ENCODE measurements at regions not wholly inside any gene's neighbourhood (a gene's known extent, or its start where the extent isn't known, plus 50 kb on each side); places are given as distances from the start of the nearest gene placed in this dataset.
A peak's percentile ranks its signal among the peaks of the same experiment; 100 is the strongest.

DNA sequence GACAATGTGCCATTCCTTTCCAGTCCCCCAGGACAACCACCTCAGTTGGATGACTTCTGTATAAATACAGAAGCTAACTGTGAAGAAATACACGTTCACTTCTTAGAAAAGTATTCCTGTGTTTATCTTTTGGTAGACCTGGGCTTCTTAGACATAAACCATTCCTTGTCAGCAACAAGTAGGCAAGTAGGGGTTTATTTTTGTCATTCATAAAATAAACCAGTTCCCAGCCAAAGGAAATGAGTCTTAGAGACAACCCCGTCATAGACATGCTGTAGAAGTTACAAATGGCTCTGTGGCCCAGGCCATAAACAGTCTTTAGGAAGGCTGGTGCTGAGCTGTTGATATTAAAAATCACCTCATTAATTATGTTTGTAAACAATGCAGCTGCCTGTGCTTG, 243.2 kb downstream of the SPTSSA start:
- DNase-seq (ENCODE audit: low spot score) (no peak), FAIRE-seq (no peak)

- FAIRE-seq (no peak), DNase-seq (ENCODE audit: low spot score) (no peak)
Measured at GRCh38 chr14:34214961-34215360, 247.1 kb downstream of the SPTSSA start.

- FAIRE-seq (no peak), DNase-seq (ENCODE audit: low spot score) (no peak)
Measured at GRCh38 chr14:34213332-34213731, 248.7 kb downstream of the SPTSSA start.

DNA sequence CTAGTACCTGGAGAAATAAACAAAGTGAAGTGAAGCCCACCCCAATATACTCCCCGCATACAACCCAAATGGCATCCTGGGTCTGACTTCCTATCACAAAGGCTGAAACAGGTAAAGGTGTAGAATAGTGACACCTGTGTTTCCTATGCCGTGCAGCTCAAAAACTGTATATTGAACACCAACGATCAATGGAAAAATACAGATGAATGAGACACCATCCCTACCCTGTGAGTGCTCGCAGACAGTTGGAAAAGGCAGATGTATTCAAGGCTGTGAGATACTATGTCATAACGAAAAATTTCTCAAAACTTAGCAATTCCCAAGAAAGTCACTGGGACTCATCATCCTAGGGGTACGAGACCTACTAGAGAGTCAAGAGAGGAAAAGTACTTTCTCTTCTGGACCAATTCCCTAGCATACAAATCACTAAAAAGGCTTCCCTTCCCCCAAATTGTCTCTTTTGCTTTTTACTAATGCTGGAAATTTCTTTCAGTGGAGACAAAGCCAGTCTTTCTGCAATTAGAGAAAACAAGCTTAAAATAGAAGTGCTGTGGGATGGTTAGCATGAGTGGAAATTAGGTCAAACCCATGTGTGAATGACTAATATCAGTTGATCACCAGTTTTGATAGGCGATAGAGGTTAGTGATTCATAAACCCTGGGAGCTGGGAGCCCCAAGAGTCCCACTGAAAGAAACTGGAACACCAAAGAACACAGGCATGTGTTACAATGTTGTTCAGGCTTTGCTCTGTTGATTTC, 249.7 kb downstream of the SPTSSA start:
- FAIRE-seq: no peak
- DNase-seq (ENCODE audit: low spot score): no peak

DNA sequence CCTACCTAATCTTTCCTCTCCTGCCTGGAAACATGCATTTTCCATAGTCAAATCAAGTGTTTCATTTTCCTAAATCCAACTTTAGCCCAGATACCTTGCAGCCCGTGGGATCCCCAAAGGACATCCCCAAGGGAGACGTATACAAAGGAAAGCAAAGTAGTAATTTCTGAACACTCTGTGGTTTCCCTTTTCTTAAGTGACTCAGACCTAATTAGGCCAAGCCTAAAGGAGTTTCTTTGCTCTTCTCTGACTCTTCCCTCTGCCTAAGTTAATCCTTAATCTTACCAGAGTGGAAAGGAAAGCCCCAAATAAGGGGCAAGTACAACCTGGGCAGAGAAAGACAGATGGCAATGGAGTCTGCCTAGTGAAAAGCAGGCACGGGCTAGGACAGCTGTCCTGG, 250.3 kb downstream of the SPTSSA start:
- FAIRE-seq: no peak

DNA sequence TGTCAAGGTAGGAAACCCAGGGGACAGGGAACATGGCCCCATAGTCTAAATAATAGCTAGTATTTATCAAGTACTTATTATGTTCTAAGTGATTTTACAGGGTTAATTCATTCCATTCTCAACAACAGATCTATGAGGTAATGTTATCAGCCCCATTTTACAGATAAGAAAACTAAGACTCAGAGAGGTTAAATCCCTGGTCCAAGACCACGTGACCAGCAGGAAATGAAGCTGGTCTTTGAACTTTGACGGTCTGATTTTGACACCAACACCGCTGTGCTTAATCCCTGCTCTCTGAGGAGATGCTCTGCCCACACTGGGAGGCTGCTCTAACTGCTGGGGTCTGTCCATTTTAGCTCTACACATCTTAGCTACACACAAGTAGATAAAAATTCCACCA, 253.5 kb downstream of the SPTSSA start:
- no peak for FAIRE-seq
- DNase-seq (ENCODE audit: low spot score): no peak

More for the DNA sequence above, 250.3 kb downstream of the SPTSSA start:
- DNase-seq (ENCODE audit: low spot score): peak; percentile 13

DNA sequence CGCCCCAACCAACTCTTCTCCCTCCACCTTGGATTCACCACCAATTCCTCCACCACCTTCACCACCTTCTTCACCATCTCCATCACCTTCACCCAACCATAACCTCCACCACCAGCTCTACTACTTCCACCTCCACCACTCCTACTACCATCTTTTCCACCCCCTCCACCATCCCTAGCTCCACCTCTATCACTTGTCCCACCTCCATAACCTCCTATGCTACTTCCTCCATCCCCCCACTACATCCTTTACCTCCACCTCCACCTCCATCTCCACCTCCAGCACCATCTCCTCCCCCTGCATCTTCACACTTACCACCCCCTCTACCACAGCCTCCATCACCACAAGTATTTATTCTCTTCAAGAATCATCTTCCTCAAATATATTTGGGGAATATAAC, 254.9 kb upstream of the EGLN3 start:
- FAIRE-seq (no peak), DNase-seq (ENCODE audit: low spot score) (no peak)

DNA sequence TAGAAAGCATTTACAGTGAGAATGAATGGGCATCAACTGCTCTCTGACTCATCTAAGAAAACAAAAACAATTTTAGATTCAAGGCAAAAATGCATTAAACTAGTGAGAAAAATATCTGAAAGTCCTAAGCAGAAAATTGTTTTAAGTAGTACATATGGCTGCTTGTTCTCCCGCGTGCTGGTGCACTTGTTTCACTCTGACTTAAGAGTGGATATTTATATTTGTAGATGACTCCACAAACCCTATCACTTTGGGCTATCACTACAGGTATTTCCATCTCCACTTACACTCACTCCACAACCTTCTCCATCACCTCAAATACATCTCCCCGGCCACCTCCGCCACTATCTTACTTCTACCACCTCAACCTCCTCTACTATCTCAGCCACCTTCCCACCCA, 253.9 kb upstream of the EGLN3 start:
- no peak for FAIRE-seq

GRCh38 chr14:34203251-34203722, 252.4 kb upstream of the EGLN3 start:
- DNase-seq (ENCODE audit: low spot score) (no peak), FAIRE-seq (no peak)

More for the DNA sequence above, 253.9 kb upstream of the EGLN3 start:
- no peak for DNase-seq (ENCODE audit: low spot score)

DNA sequence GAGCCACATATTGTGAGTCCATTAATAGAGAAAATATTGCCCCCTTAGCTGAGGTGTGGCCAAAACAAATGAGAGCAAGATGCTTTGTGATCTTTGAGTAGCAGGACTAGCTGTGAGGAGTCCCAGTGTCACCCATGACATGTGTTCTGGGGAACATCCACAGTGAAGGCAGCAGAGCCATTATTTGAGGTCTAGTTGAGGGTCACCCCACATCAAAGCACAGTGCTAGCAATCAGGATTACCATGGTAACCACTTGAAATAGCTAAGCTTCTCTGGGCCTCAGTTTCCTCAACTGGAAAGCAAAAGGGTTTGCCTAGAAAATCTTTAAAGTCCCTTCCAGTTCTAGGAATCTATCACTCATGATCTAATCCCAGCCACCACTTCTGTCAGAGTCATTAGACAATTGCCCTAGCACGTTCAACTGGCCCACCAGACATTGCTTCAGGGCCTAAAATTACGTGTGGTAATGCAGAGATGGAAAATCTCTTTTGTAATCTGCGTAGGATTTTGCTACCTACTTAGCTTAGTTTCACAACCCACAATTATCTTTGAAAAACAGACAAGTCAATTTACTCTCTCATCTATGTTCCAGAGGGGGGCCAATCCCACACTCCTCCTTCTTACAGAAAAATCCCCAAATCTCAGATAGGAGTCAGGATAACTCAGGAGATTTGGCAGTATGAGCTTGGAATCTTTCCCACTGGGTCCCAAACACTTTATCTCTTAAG, 251.2 kb upstream of the EGLN3 start:
- DNase-seq (ENCODE audit: low spot score): no peak
- no peak for FAIRE-seq

DNA sequence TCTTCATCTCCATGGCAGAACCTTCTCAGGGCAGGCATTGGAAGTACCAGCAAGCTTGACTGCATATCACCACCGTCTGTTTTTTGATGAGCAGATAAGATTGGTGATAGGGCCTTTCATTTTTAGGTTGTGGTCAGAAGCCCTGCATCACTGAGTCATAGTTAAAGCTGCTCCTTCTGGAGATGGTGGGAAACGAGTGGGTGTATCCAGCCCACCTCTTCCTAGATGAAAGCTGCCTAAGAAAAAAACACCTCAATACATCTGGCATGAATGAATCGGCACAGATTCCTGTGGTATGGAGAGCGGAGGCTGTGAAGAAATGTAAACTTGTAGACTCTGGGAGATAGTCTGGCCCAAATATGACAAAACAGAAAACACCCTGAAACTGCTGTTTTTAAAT, 248.7 kb upstream of the EGLN3 start:
- FAIRE-seq (no peak), DNase-seq (ENCODE audit: low spot score) (no peak)

- no peak for DNase-seq (ENCODE audit: low spot score)
Measured at GRCh38 chr14:34198096-34198495, 247.2 kb upstream of the EGLN3 start.

GRCh38 chr14:34195964-34196363, 245.1 kb upstream of the EGLN3 start:
- FAIRE-seq: no peak

More at GRCh38 chr14:34198096-34198495, 247.2 kb upstream of the EGLN3 start:
- FAIRE-seq: no peak

DNA sequence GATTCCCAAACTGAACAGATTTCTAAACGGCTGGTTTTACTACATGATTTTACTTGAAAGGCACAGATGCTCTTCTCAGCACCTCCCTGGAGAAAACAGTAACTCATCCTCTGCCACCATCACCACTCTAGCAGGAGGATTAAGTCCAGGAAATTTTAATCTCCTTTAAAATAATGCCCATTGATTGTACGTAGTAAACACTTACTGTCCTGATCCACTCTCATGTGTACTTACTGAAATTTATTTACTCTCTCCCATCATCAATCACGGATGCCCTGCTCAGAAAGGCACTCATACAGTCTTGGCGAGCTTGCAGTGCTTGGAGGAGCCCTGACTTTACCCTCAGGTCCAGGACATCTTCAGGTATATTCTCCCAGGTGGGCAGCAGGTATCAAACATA, 239.8 kb upstream of the EGLN3 start:
- DNase-seq (ENCODE audit: low spot score) (no peak), FAIRE-seq (no peak)

More at GRCh38 chr14:34195964-34196363, 245.1 kb upstream of the EGLN3 start:
- no peak for DNase-seq (ENCODE audit: low spot score)

- FAIRE-seq: no peak
- no peak for DNase-seq (ENCODE audit: low spot score)
Measured at GRCh38 chr14:34189866-34190265, 239.0 kb upstream of the EGLN3 start.

DNA sequence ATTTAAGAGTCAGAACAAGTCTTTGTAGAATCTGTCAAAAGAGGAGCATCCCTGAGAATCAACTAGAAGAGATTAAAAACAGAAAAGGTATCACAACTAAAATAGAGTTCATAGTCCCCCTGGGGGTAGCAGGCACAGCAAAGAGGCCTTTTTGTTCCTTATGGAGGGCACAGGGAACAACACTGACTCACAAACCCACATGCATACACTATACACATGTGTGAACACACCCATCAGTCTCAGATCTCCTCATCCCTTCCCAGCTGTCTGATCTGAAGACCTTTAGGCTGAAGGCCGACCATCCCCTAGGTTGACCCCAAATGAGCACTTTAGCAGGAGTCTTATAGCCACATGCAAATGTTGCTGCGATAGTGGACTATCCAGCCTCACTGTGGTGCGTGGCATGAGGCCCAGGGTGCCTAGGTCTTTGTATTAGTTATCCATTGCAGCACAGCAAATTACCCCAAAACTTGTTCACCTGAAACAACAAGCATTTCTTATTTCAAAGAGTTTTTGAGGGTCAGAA, 236.7 kb upstream of the EGLN3 start:
- DNase-seq (ENCODE audit: low spot score) (no peak), FAIRE-seq (no peak)

DNA sequence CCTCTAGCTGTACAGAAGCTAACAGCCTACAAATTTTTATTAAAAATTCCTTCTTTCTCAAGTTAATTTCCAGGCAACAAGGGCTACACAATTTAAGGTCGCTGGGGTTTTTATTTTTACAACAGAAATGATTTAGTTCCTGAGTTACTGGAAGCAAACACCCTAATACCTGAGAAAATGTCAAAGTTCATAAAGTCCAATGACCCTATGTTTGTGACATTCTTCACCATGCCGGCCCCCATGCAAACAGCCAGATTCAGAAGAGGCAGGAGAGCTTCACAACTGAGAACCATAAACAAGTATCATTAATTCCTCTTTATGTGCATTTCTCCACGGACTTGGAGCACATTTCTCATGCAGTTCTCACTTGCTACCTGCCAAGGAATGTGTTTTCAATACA, 236.2 kb upstream of the EGLN3 start:
- FAIRE-seq: no peak
- DNase-seq (ENCODE audit: low spot score): no peak

DNA sequence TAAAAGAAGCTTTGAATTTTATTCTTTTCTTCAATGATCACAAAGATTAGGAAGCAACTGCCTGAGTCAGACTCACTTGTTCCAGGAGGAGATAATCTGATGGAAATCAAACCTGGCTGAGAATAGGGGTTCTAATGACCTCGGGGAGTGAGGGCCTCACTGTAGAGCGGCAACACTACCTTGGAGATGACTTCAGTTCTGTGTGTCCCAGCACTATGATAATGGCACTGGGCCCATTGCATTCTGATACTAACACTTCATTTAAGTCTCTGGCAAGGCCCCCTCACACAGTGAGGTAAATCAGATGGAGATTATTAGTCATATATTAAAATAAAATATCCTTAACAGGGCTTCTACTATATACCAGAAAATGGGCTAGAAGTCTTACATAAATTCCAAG, 233.3 kb upstream of the EGLN3 start:
- DNase-seq (ENCODE audit: low spot score): no peak
- no peak for FAIRE-seq

DNA sequence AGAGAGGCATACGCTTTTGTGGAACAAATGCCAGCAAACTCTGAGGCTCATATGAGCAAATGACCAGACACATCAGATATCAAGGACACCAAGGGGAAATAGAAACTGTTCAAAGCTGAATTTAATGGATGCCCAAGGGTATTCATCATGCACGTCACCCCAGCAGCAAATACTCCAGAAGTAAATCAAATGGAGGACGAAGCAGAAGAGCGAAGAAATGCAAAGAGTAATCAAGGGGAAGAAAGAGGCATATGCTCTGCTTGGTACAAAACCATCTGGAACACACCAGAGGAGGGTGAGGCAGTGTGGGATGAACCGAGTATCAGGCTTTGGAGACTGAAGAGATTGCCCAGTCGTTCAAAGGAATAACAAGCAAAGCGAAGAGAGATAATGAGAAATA, 232.6 kb upstream of the EGLN3 start:
- no peak for DNase-seq (ENCODE audit: low spot score)
- FAIRE-seq: no peak

DNA sequence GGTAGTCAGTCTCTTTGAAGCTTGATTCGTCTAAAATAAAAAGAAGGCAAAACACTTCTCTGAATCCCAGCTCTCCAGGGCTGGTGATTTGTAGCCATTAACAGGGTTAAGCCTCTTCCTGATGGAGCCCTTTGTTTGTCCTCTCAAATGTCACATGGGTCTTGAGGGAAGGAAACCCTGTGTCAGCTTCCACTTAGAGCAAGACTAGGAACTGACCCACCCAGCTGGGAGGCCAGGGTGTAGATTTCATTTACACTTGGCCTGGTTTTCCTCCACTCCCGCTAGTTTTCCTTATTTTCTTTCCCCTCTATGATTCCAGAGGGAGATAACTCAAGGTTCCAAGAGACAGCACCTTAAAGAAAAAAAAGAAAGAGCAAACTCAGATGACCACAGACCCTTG, 230.5 kb upstream of the EGLN3 start:
- FAIRE-seq (no peak), DNase-seq (ENCODE audit: low spot score) (no peak)

- DNase-seq (ENCODE audit: low spot score): no peak
- no peak for FAIRE-seq
Measured at GRCh38 chr14:34180869-34181268, 230.0 kb upstream of the EGLN3 start.

GRCh38 chr14:34180434-34180833, 229.6 kb upstream of the EGLN3 start:
- DNase-seq (ENCODE audit: low spot score): no peak
- FAIRE-seq: no peak

DNA sequence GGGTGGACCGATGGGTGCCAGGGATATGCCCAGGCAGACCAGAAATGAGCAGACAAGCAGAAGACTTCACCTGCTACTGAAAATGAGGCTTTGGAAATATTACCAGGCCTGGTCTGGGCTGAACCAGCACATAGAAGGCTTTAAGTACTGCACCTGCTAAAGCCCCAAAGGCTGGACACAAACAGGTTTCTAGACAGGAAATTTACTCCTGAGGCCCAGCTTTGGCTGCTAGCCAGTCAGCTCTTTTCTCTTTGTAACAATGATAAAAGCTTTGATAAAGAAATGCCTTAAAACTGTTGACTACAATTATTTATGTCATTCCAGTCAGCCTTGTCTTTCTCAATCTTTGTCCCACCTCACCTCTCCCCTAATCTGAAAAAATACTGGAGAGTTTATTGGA, 228.9 kb upstream of the EGLN3 start:
- no peak for DNase-seq (ENCODE audit: low spot score)
- no peak for FAIRE-seq
